ENCODE measurements at regions not wholly inside any gene's neighbourhood (a gene's known extent, or its start where the extent isn't known, plus 50 kb on each side); places are given as distances from the start of the nearest gene placed in this dataset.
"Not testable (repeated sequence)": the region's sequence is repeated elsewhere in the genome, so short reads cannot be mapped to it uniquely, and the experiment has no call there.

GRCh38 chr1:243049716-243050115, 205.4 kb downstream of the CEP170 start:
- 95% methylated on average over 4 of the region's 14 CpGs for WGBS (ENCODE audit: insufficient coverage)
- POLR2A ChIA-PET, result not testable (repeated sequence)

GRCh38 chr1:243021365-243021764, 233.7 kb downstream of the CEP170 start:
- H3K4me1 ChIP-seq (ENCODE audit: control extremely low read depth in 1 of 4, control insufficient read depth in 4 of 4, insufficient read depth in 4 of 4, low read length in 3 of 4); H3K27ac ChIP-seq (ENCODE audit: insufficient read depth in 1 of 2, low read depth in 1 of 2, low read length in 2 of 2, poor library complexity in 1 of 2, severe bottlenecking in 2 of 2); CTCF ChIA-PET; H3K27me3 ChIP-seq (replicated peaks in 2 of 5; ENCODE audit: control insufficient read depth in 4 of 5, insufficient read depth in 5 of 5, low read length in 4 of 5); POLR2A ChIA-PET; H3K9me3 ChIP-seq (ENCODE audit: control extremely low read depth in 1 of 5, control insufficient read depth in 4 of 5, insufficient read depth in 2 of 5, low read depth in 1 of 5, low read length in 4 of 5); DNase-seq; H3K36me3 ChIP-seq (ENCODE audit: control insufficient read depth in 4 of 4, insufficient read depth in 4 of 4, low read length in 3 of 4); H3K4me3 ChIP-seq (ENCODE audit: control insufficient read depth in 1 of 7, extremely low read depth in 1 of 7, insufficient read depth in 4 of 7, low read depth in 2 of 7, low read length in 6 of 7): not testable (repeated sequence)
- 94% methylated on average over 2 of the region's 4 CpGs for WGBS (ENCODE audit: insufficient coverage)

More at GRCh38 chr1:243049716-243050115, 205.4 kb downstream of the CEP170 start:
- H3K27me3 ChIP-seq (replicated peaks in 2 of 5; ENCODE audit: control insufficient read depth in 4 of 5, insufficient read depth in 5 of 5, low read length in 4 of 5); H3K36me3 ChIP-seq (ENCODE audit: control insufficient read depth in 4 of 4, insufficient read depth in 4 of 4, low read length in 3 of 4); H3K27ac ChIP-seq (ENCODE audit: insufficient read depth in 1 of 2, low read depth in 1 of 2, low read length in 2 of 2, poor library complexity in 1 of 2, severe bottlenecking in 2 of 2); DNase-seq; CTCF ChIA-PET; H3K4me3 ChIP-seq (ENCODE audit: control insufficient read depth in 1 of 7, extremely low read depth in 1 of 7, insufficient read depth in 4 of 7, low read depth in 2 of 7, low read length in 6 of 7); H3K4me1 ChIP-seq (ENCODE audit: control extremely low read depth in 1 of 4, control insufficient read depth in 4 of 4, insufficient read depth in 4 of 4, low read length in 3 of 4); H3K9me3 ChIP-seq (ENCODE audit: control extremely low read depth in 1 of 5, control insufficient read depth in 4 of 5, insufficient read depth in 2 of 5, low read depth in 1 of 5, low read length in 4 of 5): not testable (repeated sequence)

- POLR2A ChIA-PET; H3K27ac ChIP-seq (ENCODE audit: insufficient read depth in 1 of 2, low read depth in 1 of 2, low read length in 2 of 2, poor library complexity in 1 of 2, severe bottlenecking in 2 of 2); H3K4me3 ChIP-seq (ENCODE audit: control insufficient read depth in 1 of 7, extremely low read depth in 1 of 7, insufficient read depth in 4 of 7, low read depth in 2 of 7, low read length in 6 of 7); H3K9me3 ChIP-seq (ENCODE audit: control extremely low read depth in 1 of 5, control insufficient read depth in 4 of 5, insufficient read depth in 2 of 5, low read depth in 1 of 5, low read length in 4 of 5); H3K36me3 ChIP-seq (ENCODE audit: control insufficient read depth in 4 of 4, insufficient read depth in 4 of 4, low read length in 3 of 4); DNase-seq; H3K4me1 ChIP-seq (ENCODE audit: control extremely low read depth in 1 of 4, control insufficient read depth in 4 of 4, insufficient read depth in 4 of 4, low read length in 3 of 4); CTCF ChIA-PET; H3K27me3 ChIP-seq (replicated peaks in 2 of 5; ENCODE audit: control insufficient read depth in 4 of 5, insufficient read depth in 5 of 5, low read length in 4 of 5): not testable (repeated sequence)
- WGBS (ENCODE audit: insufficient coverage), result no CpG with 5 or more reads among the region's 1 CpG
Observed at GRCh38 chr1:243019030-243019635, 235.9 kb downstream of the CEP170 start.

GRCh38 chr1:243010719-243011118, 244.4 kb downstream of the CEP170 start:
- H3K27ac ChIP-seq (ENCODE audit: insufficient read depth in 1 of 2, low read depth in 1 of 2, low read length in 2 of 2, poor library complexity in 1 of 2, severe bottlenecking in 2 of 2); POLR2A ChIA-PET; CTCF ChIA-PET; H3K36me3 ChIP-seq (ENCODE audit: control insufficient read depth in 4 of 4, insufficient read depth in 4 of 4, low read length in 3 of 4); H3K27me3 ChIP-seq (replicated peaks in 2 of 5; ENCODE audit: control insufficient read depth in 4 of 5, insufficient read depth in 5 of 5, low read length in 4 of 5); H3K4me3 ChIP-seq (ENCODE audit: control insufficient read depth in 1 of 7, extremely low read depth in 1 of 7, insufficient read depth in 4 of 7, low read depth in 2 of 7, low read length in 6 of 7); H3K4me1 ChIP-seq (ENCODE audit: control extremely low read depth in 1 of 4, control insufficient read depth in 4 of 4, insufficient read depth in 4 of 4, low read length in 3 of 4); H3K9me3 ChIP-seq (ENCODE audit: control extremely low read depth in 1 of 5, control insufficient read depth in 4 of 5, insufficient read depth in 2 of 5, low read depth in 1 of 5, low read length in 4 of 5): not testable (repeated sequence)
- no CpG with 5 or more reads among the region's 3 CpGs for WGBS (ENCODE audit: insufficient coverage)
- DNase-seq, result peak in 2 of 3 donors; percentile 1 to 2

GRCh38 chr1:243001003-243001402, 254.1 kb downstream of the CEP170 start:
- CTCF ChIA-PET; H3K36me3 ChIP-seq (ENCODE audit: control insufficient read depth in 4 of 4, insufficient read depth in 4 of 4, low read length in 3 of 4); POLR2A ChIA-PET; H3K4me3 ChIP-seq (ENCODE audit: control insufficient read depth in 1 of 7, extremely low read depth in 1 of 7, insufficient read depth in 4 of 7, low read depth in 2 of 7, low read length in 6 of 7); H3K4me1 ChIP-seq (ENCODE audit: control extremely low read depth in 1 of 4, control insufficient read depth in 4 of 4, insufficient read depth in 4 of 4, low read length in 3 of 4); H3K9me3 ChIP-seq (ENCODE audit: control extremely low read depth in 1 of 5, control insufficient read depth in 4 of 5, insufficient read depth in 2 of 5, low read depth in 1 of 5, low read length in 4 of 5); H3K27me3 ChIP-seq (replicated peaks in 2 of 5; ENCODE audit: control insufficient read depth in 4 of 5, insufficient read depth in 5 of 5, low read length in 4 of 5); DNase-seq; H3K27ac ChIP-seq (ENCODE audit: insufficient read depth in 1 of 2, low read depth in 1 of 2, low read length in 2 of 2, poor library complexity in 1 of 2, severe bottlenecking in 2 of 2): not testable (repeated sequence)
- WGBS (ENCODE audit: insufficient coverage), result 57% methylated on average over 1 of the region's 4 CpGs

GRCh38 chr1:242992776-242993175, 262.3 kb downstream of the CEP170 start:
- H3K9me3 ChIP-seq (ENCODE audit: control extremely low read depth in 1 of 5, control insufficient read depth in 4 of 5, insufficient read depth in 2 of 5, low read depth in 1 of 5, low read length in 4 of 5); H3K36me3 ChIP-seq (ENCODE audit: control insufficient read depth in 4 of 4, insufficient read depth in 4 of 4, low read length in 3 of 4); DNase-seq; H3K4me1 ChIP-seq (ENCODE audit: control extremely low read depth in 1 of 4, control insufficient read depth in 4 of 4, insufficient read depth in 4 of 4, low read length in 3 of 4); H3K27ac ChIP-seq (ENCODE audit: insufficient read depth in 1 of 2, low read depth in 1 of 2, low read length in 2 of 2, poor library complexity in 1 of 2, severe bottlenecking in 2 of 2); H3K4me3 ChIP-seq (ENCODE audit: control insufficient read depth in 1 of 7, extremely low read depth in 1 of 7, insufficient read depth in 4 of 7, low read depth in 2 of 7, low read length in 6 of 7); POLR2A ChIA-PET; CTCF ChIA-PET; H3K27me3 ChIP-seq (replicated peaks in 2 of 5; ENCODE audit: control insufficient read depth in 4 of 5, insufficient read depth in 5 of 5, low read length in 4 of 5): not testable (repeated sequence)
- WGBS (ENCODE audit: insufficient coverage), result 100% methylated on average over 1 of the region's 3 CpGs

GRCh38 chr1:242985096-242985495, 270.0 kb downstream of the CEP170 start:
- H3K27me3 ChIP-seq (replicated peaks in 2 of 5; ENCODE audit: control insufficient read depth in 4 of 5, insufficient read depth in 5 of 5, low read length in 4 of 5); H3K4me1 ChIP-seq (ENCODE audit: control extremely low read depth in 1 of 4, control insufficient read depth in 4 of 4, insufficient read depth in 4 of 4, low read length in 3 of 4); H3K36me3 ChIP-seq (ENCODE audit: control insufficient read depth in 4 of 4, insufficient read depth in 4 of 4, low read length in 3 of 4); H3K4me3 ChIP-seq (ENCODE audit: control insufficient read depth in 1 of 7, extremely low read depth in 1 of 7, insufficient read depth in 4 of 7, low read depth in 2 of 7, low read length in 6 of 7); POLR2A ChIA-PET; H3K27ac ChIP-seq (ENCODE audit: insufficient read depth in 1 of 2, low read depth in 1 of 2, low read length in 2 of 2, poor library complexity in 1 of 2, severe bottlenecking in 2 of 2); CTCF ChIA-PET; DNase-seq; H3K9me3 ChIP-seq (ENCODE audit: control extremely low read depth in 1 of 5, control insufficient read depth in 4 of 5, insufficient read depth in 2 of 5, low read depth in 1 of 5, low read length in 4 of 5): not testable (repeated sequence)
- no CpG with 5 or more reads among the region's 3 CpGs for WGBS (ENCODE audit: insufficient coverage)
